ENCODE measurements at regions not wholly inside any gene's neighbourhood (a gene's known extent, or its start where the extent isn't known, plus 50 kb on each side); places are given as distances from the start of the nearest gene placed in this dataset.
A peak's percentile ranks its signal among the peaks of the same experiment; 100 is the strongest.
"Not testable (repeated sequence)": the region's sequence is repeated elsewhere in the genome, so short reads cannot be mapped to it uniquely, and the experiment has no call there.

DNA sequence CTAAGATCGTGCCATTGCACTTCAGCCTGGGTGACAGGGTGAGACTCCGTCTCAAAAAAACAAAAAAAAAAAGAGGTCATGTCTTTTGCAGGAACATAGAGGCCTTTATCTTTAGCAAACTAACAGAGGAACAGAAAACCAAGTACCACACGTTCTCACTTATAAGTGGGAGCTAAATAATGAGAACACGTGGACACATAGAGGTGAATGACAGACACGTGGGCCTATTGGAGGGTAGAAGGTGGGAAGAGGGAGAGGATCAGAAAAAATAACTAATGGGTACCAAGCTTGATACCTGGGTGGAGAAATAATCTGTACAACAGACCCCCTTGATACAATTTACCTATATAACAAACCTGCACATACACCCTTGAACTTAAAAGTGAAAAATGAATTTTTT is 401.4 kb upstream of the NAALADL2 start:
- DNase-seq (ENCODE audit: low read depth): no peak

- DNase-seq (ENCODE audit: low read depth): no peak
These were observed 398.3 kb upstream of the NAALADL2 start for GRCh38 chr3:174460831-174461230.

DNA sequence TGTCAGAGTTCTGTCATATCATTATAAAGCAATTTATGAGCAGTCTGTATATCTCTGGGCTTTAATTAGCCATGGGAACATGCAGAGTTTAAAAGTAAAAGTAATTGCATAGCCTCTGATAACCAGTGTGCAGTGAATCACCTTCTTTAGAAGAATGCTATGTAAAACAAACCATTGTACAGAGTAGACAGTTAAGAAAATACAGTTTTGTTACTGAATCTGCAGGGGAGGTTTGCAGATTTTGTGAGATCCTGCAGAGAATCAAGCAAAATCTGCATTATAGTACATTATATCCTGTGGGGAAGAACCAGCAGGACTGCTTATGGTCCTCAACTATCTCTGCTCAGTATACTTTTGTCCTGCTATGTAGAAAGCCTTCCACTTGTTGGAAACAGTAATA is 396.2 kb upstream of the NAALADL2 start:
- no peak for DNase-seq (ENCODE audit: low read depth)

DNA sequence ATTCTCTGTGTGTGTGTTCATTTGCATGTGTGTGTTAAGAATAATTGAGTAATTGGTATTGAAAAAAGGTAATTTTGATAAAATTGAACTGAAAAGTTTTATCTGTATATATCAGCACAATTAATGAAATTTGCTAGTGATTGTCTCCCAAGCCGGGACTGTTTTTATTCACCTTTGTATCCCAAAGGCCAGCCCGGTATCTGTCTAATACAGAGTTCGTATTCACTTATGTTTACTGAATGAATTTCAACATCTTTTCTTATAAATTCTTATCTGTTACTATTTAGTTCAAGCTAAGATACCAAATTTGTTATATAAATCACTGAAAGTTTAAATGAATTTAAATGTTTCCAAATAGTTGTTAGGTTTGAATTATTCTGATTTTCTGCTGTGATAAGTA is 394.0 kb upstream of the NAALADL2 start:
- no peak for DNase-seq (ENCODE audit: low read depth)

DNA sequence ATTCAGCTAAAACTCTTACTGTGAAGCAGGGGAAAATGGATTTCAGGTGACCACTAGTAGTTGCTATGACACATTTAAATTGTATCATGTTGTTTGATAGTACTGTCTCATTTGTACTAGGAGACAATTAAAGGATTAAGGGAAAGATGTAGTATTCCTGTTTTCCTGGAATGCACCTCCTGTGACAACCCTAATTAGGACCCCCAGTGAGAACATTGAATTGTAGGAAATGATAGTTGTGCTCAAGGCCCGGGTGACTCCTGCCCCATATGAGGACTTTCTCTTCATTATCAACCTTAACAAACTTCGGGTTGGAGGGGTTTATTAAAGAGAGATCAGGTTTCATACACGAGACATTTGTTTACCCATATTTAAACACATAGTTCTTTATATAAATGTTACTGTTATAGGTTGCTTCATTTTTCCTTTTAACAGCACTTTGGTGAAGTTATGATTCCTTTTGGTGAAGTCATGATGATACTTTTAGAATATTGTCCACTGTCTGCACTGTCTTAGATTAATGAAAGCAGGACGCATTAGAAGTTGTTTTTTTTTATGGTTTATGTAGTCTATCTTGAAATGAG is 392.6 kb upstream of the NAALADL2 start:
- DNase-seq (ENCODE audit: low read depth): no peak

GRCh38 chr3:174477491-174477890 is 381.6 kb upstream of the NAALADL2 start:
- DNase-seq (ENCODE audit: low read depth): peak; percentile 5

DNA sequence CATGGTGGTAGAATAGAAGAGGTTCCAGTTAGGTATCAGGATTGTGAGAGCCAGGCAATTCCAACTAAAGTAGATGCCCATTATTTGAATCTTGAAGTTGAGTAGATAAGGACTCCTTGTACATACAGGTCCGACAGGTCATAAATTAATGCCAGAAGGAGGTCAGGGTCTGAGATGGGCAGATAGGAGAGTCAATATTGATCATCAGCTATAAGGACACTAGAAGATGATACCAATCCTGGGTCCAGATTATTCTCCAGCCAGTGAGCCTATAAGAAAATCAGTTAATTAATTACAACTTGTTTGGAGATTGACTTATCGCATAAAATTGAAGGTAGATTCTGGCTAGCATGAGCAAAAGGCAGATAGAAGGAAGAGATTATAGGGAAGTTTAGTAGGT is 378.4 kb upstream of the NAALADL2 start:
- no peak for DNase-seq (ENCODE audit: low read depth)

GRCh38 chr3:174482541-174482940 is 376.6 kb upstream of the NAALADL2 start:
- no peak for DNase-seq (ENCODE audit: low read depth)

DNA sequence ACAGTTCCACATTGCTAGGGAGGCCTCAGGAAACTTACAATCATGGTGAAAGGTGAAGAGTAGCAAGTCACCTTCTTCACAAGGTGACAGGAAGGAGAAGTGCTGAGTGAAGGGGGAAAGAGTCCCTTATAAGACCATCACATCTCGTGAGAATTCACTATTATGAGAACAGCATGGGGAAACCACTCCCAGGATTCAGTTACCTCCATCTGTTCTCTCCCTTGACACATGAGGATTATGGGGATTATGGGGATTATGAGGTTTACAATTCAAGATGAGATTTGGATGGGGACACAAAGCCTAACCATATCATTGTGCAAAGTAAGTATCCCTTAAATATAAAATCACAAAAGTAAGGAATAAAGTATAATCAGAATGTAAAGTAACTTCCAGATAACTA is 375.9 kb upstream of the NAALADL2 start:
- DNase-seq (ENCODE audit: low read depth): no peak

DNA sequence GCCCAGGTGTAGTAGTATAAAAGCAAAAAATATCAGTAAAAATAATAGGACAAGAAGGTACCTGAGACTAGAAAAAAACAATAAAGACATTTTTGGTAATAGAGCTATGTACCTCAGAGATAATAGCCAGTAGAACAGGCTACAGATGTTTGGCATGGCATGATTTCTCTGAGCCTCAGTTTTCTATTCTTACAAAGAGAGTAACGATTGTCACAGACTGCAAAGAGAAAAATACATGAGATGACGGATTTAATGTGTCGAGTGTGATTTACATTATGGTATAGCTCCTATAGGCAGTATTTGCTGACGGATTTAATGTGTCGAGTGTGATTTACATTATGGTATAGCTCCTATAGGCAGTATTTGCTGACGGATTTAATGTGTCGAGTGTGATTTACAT is 375.3 kb upstream of the NAALADL2 start:
- not testable (repeated sequence) for DNase-seq (ENCODE audit: low read depth)

GRCh38 chr3:174488527-174488926 is 370.6 kb upstream of the NAALADL2 start:
- DNase-seq (ENCODE audit: low read depth): no peak

DNA sequence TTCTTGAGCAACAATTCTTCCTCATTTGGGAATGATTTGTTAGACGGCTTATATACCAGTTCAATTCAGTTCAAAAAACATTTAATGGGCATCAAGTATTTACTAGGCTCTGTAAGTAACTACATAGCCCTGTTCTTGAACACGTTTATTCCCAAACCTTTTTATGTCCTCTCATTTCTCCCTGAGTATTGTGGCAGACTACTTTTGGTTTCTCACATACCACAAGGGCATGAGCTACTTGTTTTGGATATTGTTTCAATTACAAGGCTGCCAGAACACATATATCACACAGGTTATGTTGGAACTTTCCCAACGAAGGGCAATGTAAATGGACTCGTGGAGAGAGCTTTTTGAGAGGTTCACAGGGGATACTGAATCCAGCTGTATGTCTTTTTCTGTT is 363.8 kb upstream of the NAALADL2 start:
- no peak for DNase-seq (ENCODE audit: low read depth)

DNA sequence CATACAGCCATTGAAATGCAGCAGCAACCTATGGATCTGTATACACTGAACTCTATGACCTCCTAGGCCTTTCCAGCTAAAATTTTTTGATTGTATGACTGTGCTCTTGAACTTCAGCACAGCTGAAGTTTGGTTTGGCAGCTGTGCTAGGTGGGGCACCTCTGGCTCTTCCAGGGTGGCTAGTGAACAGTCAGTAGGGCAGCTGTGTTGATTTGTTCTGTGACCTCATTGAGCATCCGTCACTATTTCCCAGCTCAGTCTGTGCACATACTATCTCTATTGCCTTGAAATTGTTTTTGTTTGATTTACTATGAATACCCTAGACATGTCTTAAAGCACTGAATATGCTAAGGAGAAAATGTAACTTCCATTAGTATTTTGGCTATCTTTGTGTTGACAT is 363.2 kb upstream of the NAALADL2 start:
- DNase-seq (ENCODE audit: low read depth): no peak

GRCh38 chr3:174498638-174499037 is 360.5 kb upstream of the NAALADL2 start:
- peak; percentile 67 for DNase-seq (ENCODE audit: low read depth)

DNA sequence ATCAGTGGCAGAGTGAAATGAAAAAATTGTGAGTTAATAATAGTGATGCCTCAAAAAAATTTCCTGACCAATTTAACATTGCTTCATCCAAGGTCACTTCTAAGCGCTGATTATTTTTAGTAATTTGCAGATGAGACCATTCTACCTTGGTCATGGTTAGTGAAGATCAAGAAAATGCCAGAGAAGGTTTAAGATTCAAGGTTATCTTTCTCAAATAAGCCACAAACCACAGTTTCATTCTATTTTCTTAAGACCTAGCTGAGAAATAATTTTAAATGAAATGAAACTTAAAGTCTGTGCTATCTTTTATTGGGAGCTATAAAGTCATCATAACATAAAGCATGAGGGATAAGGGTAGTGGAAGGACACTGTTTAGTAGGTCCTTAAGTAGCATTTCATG is 353.9 kb upstream of the NAALADL2 start:
- no peak for DNase-seq (ENCODE audit: low read depth)

- DNase-seq (ENCODE audit: low read depth): no peak
These were observed 334.9 kb upstream of the NAALADL2 start for GRCh38 chr3:174524203-174524602.

- no peak for DNase-seq (ENCODE audit: low read depth)
These were observed 329.8 kb upstream of the NAALADL2 start for GRCh38 chr3:174529298-174529697.

DNA sequence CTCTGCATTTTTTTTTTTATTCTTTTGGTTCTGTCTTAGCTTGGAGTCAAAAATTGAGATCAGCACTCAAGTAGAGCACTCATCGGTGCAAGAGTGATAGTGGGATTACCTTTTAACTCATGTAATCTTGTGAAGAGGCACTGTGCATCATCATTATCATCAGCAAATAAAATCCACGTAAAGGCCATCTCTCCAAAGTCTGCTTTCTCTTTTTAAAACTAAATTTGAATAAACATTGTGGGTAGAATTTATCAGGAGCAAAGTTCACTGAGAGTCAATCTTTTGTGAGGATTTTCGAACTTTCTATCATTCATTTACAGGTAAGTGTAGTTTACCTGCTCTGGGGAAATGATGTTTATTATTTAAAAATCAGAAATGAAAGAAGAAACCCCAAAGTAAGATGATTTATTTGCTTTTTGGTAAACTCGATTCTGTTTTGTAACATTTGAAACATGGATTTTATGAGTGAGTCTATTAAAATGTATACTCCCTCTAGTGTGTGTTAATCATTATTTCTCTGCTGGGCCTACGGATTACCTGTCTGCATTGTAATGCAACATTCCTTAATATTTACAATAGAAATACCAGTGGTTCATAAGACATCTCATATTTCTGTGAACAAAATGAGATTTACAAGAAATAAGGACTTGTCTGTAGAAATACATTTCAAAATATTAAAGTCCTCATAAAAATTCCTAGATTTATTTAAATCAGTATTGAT is 327.7 kb upstream of the NAALADL2 start:
- no peak for DNase-seq (ENCODE audit: low read depth)

GRCh38 chr3:174532216-174532615 is 326.9 kb upstream of the NAALADL2 start:
- DNase-seq (ENCODE audit: low read depth): no peak

DNA sequence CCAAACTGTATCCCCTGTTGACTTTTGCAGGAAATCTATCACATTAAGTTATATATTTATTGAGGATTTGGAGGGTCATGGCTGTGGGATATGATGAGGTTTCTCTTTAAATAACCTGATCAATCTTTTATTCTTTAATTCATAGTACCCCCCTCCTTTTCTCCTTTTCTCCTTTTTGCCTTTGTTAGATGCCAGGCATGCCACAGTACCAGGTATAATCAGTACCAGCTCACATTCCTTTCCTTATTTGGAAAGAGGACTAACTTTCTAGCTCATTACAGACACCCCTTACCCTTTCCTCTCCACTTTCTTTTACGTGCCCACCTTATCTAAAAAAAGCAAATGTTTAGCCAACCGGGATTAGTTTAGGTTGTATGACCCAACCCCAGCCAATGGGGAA is 326.4 kb upstream of the NAALADL2 start:
- no peak for DNase-seq (ENCODE audit: low read depth)

GRCh38 chr3:174533286-174533685 is 325.8 kb upstream of the NAALADL2 start:
- peak; percentile 71 for DNase-seq (ENCODE audit: low read depth)

DNA sequence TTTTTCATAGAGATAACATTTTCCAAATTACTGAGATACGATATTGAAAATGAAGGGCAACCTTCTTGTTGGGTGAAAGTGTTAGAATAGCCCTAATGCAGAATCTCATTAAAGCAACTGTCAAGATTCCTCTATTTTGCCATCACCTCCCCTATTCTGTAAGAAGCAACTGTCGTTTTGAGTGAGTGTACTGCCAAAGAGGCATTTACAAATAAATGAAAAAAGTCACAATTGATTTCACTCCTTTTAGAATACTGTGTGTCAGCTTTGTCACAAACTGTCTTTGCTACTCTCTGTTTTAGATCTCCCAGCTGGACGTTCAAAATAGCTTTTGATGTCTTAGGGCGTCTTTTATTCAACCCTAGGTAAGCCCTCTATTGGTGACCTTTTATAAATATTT is 322.8 kb upstream of the NAALADL2 start:
- DNase-seq (ENCODE audit: low read depth): no peak

- DNase-seq (ENCODE audit: low read depth): no peak
These were observed 321.0 kb upstream of the NAALADL2 start for GRCh38 chr3:174538151-174538550.

All from ELR (cell line).